ENCODE measurements at regions not wholly inside any gene's neighbourhood (a gene's known extent, or its start where the extent isn't known, plus 50 kb on each side); places are given as distances from the start of the nearest gene placed in this dataset.

- DNase-seq: no peak
- H3K27me3 ChIP-seq: no peaks in the 10 kb centered on the region
- H3K36me3 ChIP-seq: no peaks in the 10 kb centered on the region
- H3K27ac ChIP-seq: no peak overlapping the region
- TF ChIP-seq POLR2A (IDR thresholded peaks at IDR 0.05): no peak
- TF ChIP-seq EP300 (IDR thresholded peaks at IDR 0.05): no peak
- TF ChIP-seq, protein P1, sequence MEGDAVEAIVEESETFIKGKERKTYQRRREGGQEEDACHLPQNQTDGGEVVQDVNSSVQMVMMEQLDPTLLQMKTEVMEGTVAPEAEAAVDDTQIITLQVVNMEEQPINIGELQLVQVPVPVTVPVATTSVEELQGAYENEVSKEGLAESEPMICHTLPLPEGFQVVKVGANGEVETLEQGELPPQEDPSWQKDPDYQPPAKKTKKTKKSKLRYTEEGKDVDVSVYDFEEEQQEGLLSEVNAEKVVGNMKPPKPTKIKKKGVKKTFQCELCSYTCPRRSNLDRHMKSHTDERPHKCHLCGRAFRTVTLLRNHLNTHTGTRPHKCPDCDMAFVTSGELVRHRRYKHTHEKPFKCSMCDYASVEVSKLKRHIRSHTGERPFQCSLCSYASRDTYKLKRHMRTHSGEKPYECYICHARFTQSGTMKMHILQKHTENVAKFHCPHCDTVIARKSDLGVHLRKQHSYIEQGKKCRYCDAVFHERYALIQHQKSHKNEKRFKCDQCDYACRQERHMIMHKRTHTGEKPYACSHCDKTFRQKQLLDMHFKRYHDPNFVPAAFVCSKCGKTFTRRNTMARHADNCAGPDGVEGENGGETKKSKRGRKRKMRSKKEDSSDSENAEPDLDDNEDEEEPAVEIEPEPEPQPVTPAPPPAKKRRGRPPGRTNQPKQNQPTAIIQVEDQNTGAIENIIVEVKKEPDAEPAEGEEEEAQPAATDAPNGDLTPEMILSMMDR (IDR thresholded peaks at IDR 0.05): no peak
- no peak for TF ChIP-seq POLR2AphosphoS5 (IDR thresholded peaks at IDR 0.05)
- no peak overlapping the region for H3K4me3 ChIP-seq
- WGBS, 2 donors: 85 to 95% methylated on average over 2 of the region's 2 CpGs
- H3K4me1 ChIP-seq: no peaks in the 10 kb centered on the region
- intact Hi-C loops (cut with DNase I): no loop called here
- H3K9me3 ChIP-seq: no peaks in the 10 kb centered on the region
Observed at GRCh38 chr7:116100626-116101025, 70.1 kb upstream of the TFEC start.

DNA sequence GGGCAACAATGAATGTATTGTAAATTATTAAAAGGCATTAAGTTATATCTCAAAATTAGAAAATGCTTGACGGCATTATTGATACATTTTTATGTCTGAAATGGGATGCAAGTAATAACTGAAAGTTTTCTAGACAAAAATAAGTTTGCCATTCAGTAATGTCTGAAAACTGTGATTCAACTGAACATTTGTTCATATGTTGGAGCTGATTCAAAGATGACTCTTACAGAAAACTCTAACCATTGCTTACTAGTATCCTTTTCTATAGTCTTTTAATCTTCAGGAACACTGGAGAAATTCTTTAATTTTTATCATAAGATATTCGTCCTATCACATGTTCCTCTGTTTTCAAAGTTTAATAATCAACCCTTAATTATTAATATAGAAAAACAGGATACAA is 71.1 kb upstream of the TFEC start:
- no peak overlapping the region for H3K27ac ChIP-seq
- H3K9me3 ChIP-seq: no peaks in the 10 kb centered on the region
- 78 to 89% methylated on average over 2 of the region's 2 CpGs for WGBS, 2 donors
- peaks cover 0 to 6% (median 0%) of the 10 kb centered on the region in 4 donors for H3K4me1 ChIP-seq
- H3K36me3 ChIP-seq: no peaks in the 10 kb centered on the region
- H3K27me3 ChIP-seq: no peaks in the 10 kb centered on the region
- intact Hi-C loops (cut with DNase I): no loop called here
- TF ChIP-seq, protein P1 (IDR thresholded peaks at IDR 0.05): no peak
- TF ChIP-seq POLR2A (IDR thresholded peaks at IDR 0.05) (no peak), EP300 (IDR thresholded peaks at IDR 0.05) (no peak), POLR2AphosphoS5 (IDR thresholded peaks at IDR 0.05) (no peak)
- no peak for DNase-seq
- no peak overlapping the region for H3K4me3 ChIP-seq

DNA sequence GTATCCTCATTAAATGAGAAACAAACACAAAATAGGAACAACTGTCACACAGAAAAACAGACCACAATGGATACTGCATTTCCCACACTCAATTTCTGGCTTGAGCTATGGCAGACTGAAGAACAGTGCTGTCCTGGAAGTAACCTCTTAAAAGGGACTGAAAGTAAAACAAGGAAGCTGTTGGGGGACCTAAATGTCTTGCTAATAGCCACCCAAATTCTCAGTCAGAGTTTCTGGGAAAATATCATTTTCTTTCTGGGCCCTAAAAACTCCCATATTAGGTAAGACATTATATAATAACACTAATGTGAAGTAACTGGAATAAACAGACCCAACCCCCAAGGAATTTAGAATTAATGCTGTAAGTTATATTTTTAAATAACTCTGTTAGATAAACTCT is 80.9 kb upstream of the TFEC start:
- Histone ChIP-seq H3K27me3 (no peaks in the 10 kb centered on the region), H3K9me3 (no peaks in the 10 kb centered on the region), H3K4me3 (no peak overlapping the region), H3K36me3 (no peaks in the 10 kb centered on the region), H3K27ac (no peak overlapping the region), H3K4me1 (peaks cover 0 to 12% (median 6%) of the 10 kb centered on the region in 4 donors)
- TF ChIP-seq, protein P1 (IDR thresholded peaks at IDR 0.05): no peak
- TF ChIP-seq POLR2AphosphoS5 (IDR thresholded peaks at IDR 0.05) (no peak), EP300 (IDR thresholded peaks at IDR 0.05) (no peak), POLR2A (IDR thresholded peaks at IDR 0.05) (no peak)
- DNase-seq: no peak
- intact Hi-C loops (cut with DNase I): no loop called here

- 92 to 99% methylated on average over 1 of the region's 1 CpG for whole genome bisulfite sequencing, 2 donors
- Histone ChIP-seq H3K9me3 (no peaks in the 10 kb centered on the region), H3K27ac (no peak overlapping the region), H3K36me3 (no peaks in the 10 kb centered on the region), H3K4me3 (no peak overlapping the region), H3K27me3 (no peaks in the 10 kb centered on the region), H3K4me1 (peaks cover 0 to 12% (median 4%) of the 10 kb centered on the region in 4 donors)
- no peak for DNase-seq
- intact Hi-C loops (cut with DNase I): no loop called here
- TF ChIP-seq, protein P1 (IDR thresholded peaks at IDR 0.05): no peak
- no peak for TF ChIP-seq POLR2AphosphoS5 (IDR thresholded peaks at IDR 0.05)
- TF ChIP-seq EP300 (IDR thresholded peaks at IDR 0.05): no peak
- no peak for TF ChIP-seq POLR2A (IDR thresholded peaks at IDR 0.05)
Observed at GRCh38 chr7:116113310-116113709, 82.7 kb upstream of the TFEC start.

GRCh38 chr7:116120839-116121238 is 89.5 kb upstream of the TES start:
- Histone ChIP-seq H3K36me3 (no peaks in the 10 kb centered on the region), H3K27me3 (no peaks in the 10 kb centered on the region), H3K27ac (no peak overlapping the region), H3K4me3 (no peak overlapping the region), H3K4me1 (peaks cover 0 to 5% (median 0%) of the 10 kb centered on the region in 4 donors), H3K9me3 (no peaks in the 10 kb centered on the region)
- TF ChIP-seq EP300 (IDR thresholded peaks at IDR 0.05) (no peak), POLR2A (IDR thresholded peaks at IDR 0.05) (no peak), POLR2AphosphoS5 (IDR thresholded peaks at IDR 0.05) (no peak)
- TF ChIP-seq, protein P1 (IDR thresholded peaks at IDR 0.05): no peak
- DNase-seq: no peak
- intact Hi-C loops (cut with DNase I): no loop called here

Measured in sigmoid colon (tissue), 6 donors.